Activated CD8-positive, alpha-beta memory T cell treated with anti-CD3 and anti-CD28 coated beads, Interleukin-2, amount 50 U/mL, for 4 hours (primary cell): ENCODE measurements at regions not wholly inside any gene's neighbourhood (a gene's known extent, or its start where the extent isn't known, plus 50 kb on each side); places are given as distances from the start of the nearest gene placed in this dataset.

ENCODE experiments used
- DNase-seq: peaks from one replicate; pipeline ENCODE4 v3.0.0-alpha.2; 2020

DNA sequence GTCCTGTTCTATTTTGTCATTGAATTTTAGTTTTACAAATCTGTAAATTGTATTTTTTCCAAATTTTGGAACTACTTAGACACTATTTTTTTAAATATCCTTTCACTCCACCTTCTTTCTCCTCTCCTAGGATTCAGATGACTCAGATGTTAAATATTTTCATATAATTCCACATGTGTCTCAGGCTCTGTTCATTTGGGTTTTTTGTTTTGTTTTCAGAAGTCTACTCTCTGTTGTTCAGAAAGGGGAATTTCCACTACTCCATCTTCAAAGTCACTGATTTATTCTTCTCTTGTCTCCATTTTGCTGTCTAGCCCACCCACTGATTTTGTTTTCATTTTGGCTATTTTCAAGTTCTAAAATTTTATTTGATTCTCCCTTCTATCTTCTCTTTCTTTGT lies 264.0 kb upstream of the SLIT2 start:
- DNase-seq, result no peak

- no peak for DNase-seq
These were observed 268.6 kb upstream of the SLIT2 start for GRCh38 chr4:19983072-19983471.

DNA sequence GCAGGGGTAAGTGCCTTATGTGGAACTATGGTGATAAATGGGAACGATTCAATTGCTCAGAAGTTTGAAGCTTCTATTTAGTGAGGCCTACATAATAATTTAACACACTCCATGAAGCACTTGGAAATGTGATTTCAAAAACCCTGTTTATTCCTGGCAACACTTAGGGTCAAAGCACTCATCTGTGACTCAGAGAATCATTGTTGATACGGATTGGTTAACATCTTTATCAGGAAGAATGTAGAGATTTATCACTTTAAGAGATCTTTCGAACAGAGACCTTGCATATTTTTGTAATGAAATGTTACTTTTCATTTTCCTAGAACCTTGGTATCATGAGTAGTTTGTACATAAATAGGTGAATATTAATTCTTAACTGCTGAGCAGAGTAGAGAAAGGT lies 269.1 kb upstream of the SLIT2 start:
- DNase-seq, result no peak

DNA sequence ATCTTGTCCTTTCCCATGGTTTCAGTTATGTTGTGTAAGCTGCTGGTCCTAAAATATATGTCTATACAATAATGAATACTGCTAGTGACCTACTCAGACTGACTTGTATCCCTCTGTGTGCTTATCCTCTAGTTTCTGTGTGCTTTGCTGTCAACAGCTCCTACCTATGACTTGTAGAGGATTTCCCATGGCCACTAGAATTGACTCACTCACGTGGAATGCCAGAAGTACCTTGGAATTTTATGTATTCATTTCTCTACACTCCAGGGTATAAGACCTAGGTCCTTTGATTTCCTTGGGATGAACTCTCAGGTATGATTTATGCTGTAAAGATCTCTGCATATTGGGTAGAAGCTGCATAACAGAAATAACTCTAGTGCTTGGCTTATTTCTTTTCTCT lies 279.9 kb upstream of the SLIT2 start:
- DNase-seq, result no peak

DNA sequence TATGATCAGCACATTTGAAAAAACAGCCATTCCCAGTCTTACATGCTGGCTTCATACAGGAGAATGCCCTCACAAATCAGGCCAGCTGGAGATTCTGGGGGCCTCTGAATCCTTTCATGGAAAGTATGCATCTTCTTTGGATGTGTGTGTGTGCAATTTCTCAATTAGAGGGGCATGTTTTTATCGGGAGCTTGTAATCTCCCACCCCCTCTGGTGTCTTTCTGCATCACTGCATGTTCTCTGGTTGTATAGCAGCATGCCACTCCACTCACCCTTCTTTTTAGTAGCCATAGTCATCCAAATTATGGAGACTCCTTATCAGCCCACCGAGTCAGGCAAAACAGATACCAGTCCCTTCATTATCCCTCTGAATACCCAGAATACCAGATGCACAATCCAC lies 282.2 kb upstream of the SLIT2 start:
- no peak for DNase-seq

GRCh38 chr4:19961091-19961490 lies 290.6 kb upstream of the SLIT2 start:
- no peak for DNase-seq

DNA sequence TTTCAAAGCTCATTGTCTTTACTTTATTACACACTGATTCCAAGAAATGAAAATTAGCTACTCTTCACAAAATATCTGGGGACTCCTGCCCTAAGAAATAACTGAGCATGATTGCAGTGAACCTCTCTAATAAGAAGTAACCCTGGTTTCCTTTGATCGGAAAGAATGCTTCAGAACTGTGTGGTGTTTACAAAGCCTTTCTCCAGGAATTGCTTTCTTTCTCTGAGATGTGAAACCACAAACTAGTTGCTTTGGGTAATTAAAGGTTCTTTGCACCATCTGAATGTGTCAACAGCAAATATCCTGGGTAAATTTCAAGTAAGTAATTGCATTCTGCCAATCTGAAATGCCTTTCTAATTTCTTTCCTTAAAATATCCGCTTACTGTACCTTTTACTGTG lies 292.9 kb upstream of the SLIT2 start:
- no peak for DNase-seq

DNA sequence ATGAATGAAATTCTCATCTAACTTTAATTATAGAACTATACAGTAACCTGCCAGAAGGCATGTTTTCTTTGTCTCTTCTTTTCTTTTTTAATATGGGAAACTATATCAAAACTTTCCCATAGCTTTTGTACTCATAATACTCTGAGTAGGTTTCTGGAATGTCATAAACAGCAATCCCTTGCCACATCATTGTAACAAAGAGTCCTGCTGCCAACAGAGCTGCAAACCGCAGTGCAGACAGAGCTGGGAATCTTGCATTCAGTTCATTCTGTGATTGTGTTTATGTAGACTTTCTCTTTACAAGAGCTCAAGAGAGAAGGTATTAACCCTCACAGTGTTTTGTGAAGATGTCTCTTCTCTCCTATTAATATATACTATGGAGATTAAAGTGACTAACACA lies 304.4 kb upstream of the SLIT2 start:
- no peak for DNase-seq

- no peak for DNase-seq
These were observed 305.7 kb upstream of the SLIT2 start for GRCh38 chr4:19945979-19946380.

GRCh38 chr4:19945501-19945900 lies 306.2 kb upstream of the SLIT2 start:
- no peak for DNase-seq

- DNase-seq, result no peak
These were observed 306.9 kb upstream of the SLIT2 start for GRCh38 chr4:19944806-19945205.

DNA sequence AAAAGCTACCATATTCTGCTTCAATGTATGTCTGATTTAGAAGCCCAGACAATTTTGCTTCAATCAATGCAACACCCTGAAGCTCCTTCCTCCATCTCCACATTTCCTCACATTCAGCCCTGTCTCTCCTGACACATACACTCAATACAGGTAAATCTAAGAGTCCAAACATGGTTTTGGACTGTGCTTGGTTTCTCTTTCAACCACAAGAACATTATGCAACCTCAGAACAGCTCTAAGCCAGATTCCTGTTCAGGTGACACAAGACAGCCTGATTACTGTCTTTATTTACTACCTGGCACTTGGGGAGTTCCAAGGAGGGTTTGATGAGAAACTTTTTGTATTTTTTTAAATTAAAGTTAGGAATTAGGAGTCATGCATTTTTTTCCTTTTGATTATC lies 307.5 kb upstream of the SLIT2 start:
- no peak for DNase-seq

DNA sequence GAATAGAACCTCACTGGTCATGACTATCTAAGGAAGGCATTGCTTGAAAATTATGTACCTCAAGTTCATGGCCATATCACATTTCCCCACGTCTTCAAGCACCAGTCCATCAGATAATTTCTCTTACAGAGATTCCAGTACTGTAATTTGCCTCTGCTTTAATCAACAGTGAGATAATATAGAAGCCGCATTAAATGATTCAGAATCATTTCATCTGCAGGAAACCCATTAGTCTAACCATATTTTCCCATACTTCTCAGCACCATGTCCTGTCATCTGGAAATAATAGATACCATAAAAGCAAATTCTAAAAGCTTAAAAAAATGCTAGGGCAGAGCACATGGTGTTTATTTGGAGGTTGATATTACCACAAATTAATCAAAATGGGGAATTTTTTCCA lies 310.3 kb upstream of the SLIT2 start:
- DNase-seq, result no peak

DNA sequence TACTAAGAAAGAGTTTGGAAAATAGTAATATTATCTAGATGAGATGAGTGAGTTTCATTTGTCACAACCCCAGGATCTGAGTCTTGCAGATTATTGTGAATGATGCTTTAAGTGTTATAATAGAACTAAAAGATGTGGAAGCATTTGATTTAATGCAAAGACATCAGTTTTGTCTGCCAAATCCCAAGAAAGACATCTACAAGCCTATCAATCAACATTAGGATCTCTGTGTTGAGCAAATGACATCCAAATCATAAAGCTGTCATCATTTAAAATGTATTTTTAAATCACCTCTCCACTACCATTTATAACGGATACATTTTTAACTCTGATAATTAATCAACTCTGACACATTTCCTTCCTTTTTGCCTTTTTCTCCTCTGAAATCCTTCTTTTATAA lies 310.8 kb upstream of the SLIT2 start:
- no peak for DNase-seq

DNA sequence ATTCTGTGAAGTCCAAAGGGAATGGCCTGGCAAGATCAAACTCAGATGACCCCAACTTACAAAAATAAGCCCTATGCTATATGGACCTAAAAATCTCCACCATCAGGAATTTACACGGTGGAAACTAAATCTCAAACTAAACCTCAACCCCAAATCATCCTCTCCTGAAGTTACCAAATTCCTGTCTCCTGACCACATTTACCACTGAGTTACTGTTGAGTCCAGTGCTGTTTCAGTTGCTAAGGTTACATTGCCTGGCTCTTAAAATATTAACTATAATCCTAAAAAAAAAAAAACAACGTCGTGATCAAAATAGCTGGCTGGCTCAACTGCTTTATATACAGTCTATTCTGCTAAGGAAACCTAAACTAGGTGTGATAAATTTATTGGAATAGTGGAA lies 315.2 kb upstream of the SLIT2 start:
- no peak for DNase-seq

DNA sequence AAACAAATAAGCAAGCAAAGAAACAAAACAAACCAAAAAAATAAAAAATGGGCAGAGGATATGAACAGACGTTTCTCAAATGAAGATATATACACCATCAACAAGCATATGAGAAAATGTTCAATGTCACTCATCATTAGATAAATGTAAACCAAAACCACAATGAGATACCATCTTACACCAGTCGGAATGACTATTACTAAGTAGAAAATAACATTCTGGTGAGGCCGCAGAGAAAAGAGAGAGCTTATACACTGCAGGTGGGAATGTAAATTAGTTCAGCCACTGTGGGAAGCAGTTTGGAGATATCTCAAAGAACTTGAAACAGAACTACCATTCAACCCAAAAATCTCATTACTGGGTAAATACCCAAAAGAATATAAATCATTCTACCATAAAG lies 321.0 kb upstream of the SLIT2 start:
- DNase-seq, result no peak

GRCh38 chr4:19927381-19927780 lies 324.3 kb upstream of the SLIT2 start:
- no peak for DNase-seq

- no peak for DNase-seq
These were observed 326.2 kb upstream of the SLIT2 start for GRCh38 chr4:19925516-19925915.

- no peak for DNase-seq
These were observed 326.9 kb upstream of the SLIT2 start for GRCh38 chr4:19924761-19925160.

- no peak for DNase-seq
These were observed 336.4 kb upstream of the SLIT2 start for GRCh38 chr4:19915276-19915675.

GRCh38 chr4:19913650-19914049 lies 338.1 kb upstream of the SLIT2 start:
- DNase-seq, result no peak

GRCh38 chr4:19910861-19911525 lies 340.7 kb upstream of the SLIT2 start:
- no peak for DNase-seq

DNA sequence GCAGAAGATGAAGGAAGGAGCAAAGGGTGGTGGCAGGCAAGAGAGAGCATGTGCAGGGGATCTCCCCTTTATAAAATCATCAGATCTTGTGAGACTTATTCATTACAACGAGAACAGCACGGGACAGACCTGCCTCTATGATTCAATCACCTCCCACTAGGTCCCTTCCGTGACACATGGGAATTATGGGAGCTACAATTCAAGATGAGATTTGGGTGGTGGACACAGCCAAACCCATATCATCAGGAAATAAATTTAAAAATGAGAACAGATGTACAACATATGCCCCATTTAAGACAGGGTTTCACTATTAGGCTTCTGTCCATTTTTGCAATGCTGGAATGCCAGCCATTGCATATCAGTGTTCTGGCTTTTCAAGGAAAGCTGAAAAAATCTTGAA lies 346.7 kb upstream of the SLIT2 start:
- DNase-seq, result no peak

GRCh38 chr4:19888587-19888986 lies 363.1 kb upstream of the SLIT2 start:
- no peak for DNase-seq

GRCh38 chr4:19883841-19884240 lies 367.9 kb upstream of the SLIT2 start:
- no peak for DNase-seq

GRCh38 chr4:19880206-19880605 lies 371.5 kb upstream of the SLIT2 start:
- DNase-seq, result no peak
